K562 (cell line): ENCODE measurements at regions not wholly inside any gene's neighbourhood (a gene's known extent, or its start where the extent isn't known, plus 50 kb on each side); places are given as distances from the start of the nearest gene placed in this dataset.

ENCODE experiments used
- KDM4B ChIP-seq, 2 experiments: fragments of 450-650 bp in 1 of 2; sonication (generic) in 1 of 2; IDR thresholded peaks; 2 replicates each; pipeline ENCODE4 v1.6.1; 2016 to 2017; ENCODE audit warnings: borderline replicate concordance in 2 of 2, antibody characterized with exemption in 1 of 2, low read depth in 1 of 2, mild to moderate bottlenecking in 1 of 2
- NR3C1 ChIP-seq: sonication (generic); formaldehyde crosslinking; IDR thresholded peaks from 2 replicates; pipeline ENCODE4 v1.8.1; 2022; ENCODE audit warnings: missing genetic modification reagents
- SREBF1 ChIP-seq: fragments of 150-350 bp; IDR thresholded peaks from 2 replicates; pipeline ENCODE4 v1.6.1; 2014; ENCODE audit warnings: antibody characterized with exemption, low read depth, low read length, borderline replicate concordance
- TBL1XR1 ChIP-seq, 2 experiments: IDR thresholded peaks; 2 replicates each; pipeline ENCODE4 v1.6.1; 2012; ENCODE audit warnings: improper control_type of control experiment in 2 of 2, low read length in 2 of 2, mild to moderate bottlenecking in 1 of 2
- ZFX ChIP-seq: sonication (generic); formaldehyde crosslinking; IDR thresholded peaks from 2 replicates; pipeline ENCODE4 v1.8.0; 2022; ENCODE audit warnings: mild to moderate bottlenecking, missing genetic modification reagents, moderate library complexity
- ZNF318 ChIP-seq, 2 experiments: fragments of 450-650 bp; IDR thresholded peaks; 2 replicates each; pipeline ENCODE4 v1.6.1; 2016; ENCODE audit warnings: mild to moderate bottlenecking in 2 of 2, borderline replicate concordance in 1 of 2, low read depth in 1 of 2, moderate library complexity in 1 of 2

GRCh38 chr1:79790950-79791349, 784.4 kb upstream of the ADGRL4 start:
- TF ChIP-seq SREBF1 (no peak), ZNF318 (IDR thresholded peaks at IDR 0.05; ENCODE audit: borderline replicate concordance in 1 of 2, low read depth in 1 of 2) (no peak), TBL1XR1 (IDR thresholded peaks at IDR 0.05; ENCODE audit: low read length in 2 of 2) (no peak), KDM4B (IDR thresholded peaks at IDR 0.05; ENCODE audit: borderline replicate concordance in 2 of 2, low read depth in 1 of 2) (no peak), ZFX (CRISPR knock-in tag) (no peak), NR3C1 (no peak)
